ENCODE measurements at regions not wholly inside any gene's neighbourhood (a gene's known extent, or its start where the extent isn't known, plus 50 kb on each side); places are given as distances from the start of the nearest gene placed in this dataset.

DNA sequence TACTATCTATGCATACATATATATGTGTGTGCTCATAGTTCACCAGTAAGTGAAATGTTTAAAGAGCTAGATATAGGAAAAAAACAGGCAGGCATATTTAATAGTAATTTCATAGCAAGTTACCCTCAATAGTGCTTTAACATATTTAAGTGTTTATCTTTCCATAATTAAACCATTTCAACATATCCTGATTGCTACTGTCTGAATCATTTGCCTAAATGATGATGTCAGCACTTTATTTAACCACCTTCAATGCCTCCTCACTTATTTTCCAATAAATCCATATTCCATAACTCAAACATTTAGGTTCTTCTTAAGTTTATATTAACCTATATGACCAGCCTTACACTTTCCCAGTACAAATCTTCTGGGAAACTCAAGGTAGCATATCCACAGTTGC lies 601.1 kb downstream of the ARL4A start:
- DNase-seq, result no peak
- Histone ChIP-seq H3K79me2 (ENCODE audit: low read depth) (no peaks in the 10 kb centered on the region), H2AFZ (no peak overlapping the region), H3F3A (ENCODE audit: insufficient read depth, low read depth) (no peaks in the 10 kb centered on the region), H3K9me3 (ENCODE audit: insufficient read depth, low read depth) (no peaks in the 10 kb centered on the region), H3K9me2 (ENCODE audit: insufficient read depth) (no peaks in the 10 kb centered on the region; the same call in 1 of the 2 replicates), H3K27ac (no peak overlapping the region), H4K20me1 (ENCODE audit: insufficient read depth) (no peaks in the 10 kb centered on the region), H3K4me3 (no peak overlapping the region), H3K4me1 (replicated peaks; ENCODE audit: insufficient read depth) (no peaks in the 10 kb centered on the region), H3K36me3 (ENCODE audit: low read depth) (no peaks in the 10 kb centered on the region), H3K4me2 (no peak overlapping the region), H3K27me3 (ENCODE audit: insufficient read depth, low read depth) (no peaks in the 10 kb centered on the region)
- TF ChIP-seq, protein P1, sequence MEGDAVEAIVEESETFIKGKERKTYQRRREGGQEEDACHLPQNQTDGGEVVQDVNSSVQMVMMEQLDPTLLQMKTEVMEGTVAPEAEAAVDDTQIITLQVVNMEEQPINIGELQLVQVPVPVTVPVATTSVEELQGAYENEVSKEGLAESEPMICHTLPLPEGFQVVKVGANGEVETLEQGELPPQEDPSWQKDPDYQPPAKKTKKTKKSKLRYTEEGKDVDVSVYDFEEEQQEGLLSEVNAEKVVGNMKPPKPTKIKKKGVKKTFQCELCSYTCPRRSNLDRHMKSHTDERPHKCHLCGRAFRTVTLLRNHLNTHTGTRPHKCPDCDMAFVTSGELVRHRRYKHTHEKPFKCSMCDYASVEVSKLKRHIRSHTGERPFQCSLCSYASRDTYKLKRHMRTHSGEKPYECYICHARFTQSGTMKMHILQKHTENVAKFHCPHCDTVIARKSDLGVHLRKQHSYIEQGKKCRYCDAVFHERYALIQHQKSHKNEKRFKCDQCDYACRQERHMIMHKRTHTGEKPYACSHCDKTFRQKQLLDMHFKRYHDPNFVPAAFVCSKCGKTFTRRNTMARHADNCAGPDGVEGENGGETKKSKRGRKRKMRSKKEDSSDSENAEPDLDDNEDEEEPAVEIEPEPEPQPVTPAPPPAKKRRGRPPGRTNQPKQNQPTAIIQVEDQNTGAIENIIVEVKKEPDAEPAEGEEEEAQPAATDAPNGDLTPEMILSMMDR (conservative IDR thresholded peaks at IDR 0.05), result no peak
- no peak for TF ChIP-seq EZH2 (IDR thresholded peaks at IDR 0.05; ENCODE audit: low read depth)
- ChIA-PET POLR2A (ENCODE audit: unreplicated experiment) (no interaction called here), CTCF (no interaction called here)
- BruUV-seq (replicated peaks), result no TSS peak
- intact Hi-C loops (cut with micrococcal nuclease; ENCODE audit: unreplicated experiment), result no loop called here

DNA sequence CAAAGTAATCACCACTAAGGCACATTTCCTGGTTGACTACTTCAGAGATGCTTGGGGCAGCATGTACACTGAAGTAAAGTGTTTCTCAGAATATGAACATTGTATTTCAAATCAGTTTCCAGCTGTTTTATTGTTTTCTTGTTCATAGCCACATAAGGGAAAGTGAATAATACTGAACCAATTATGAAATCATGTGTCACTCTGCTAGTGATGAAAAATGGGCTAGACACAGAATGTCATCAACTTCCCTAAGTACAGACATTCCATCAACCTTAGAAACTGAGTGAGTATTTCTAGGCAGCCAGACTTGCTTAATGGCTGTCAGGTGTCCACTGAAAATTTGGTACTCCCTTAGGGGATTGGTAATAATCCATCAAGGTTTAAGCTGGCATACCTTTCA lies 603.5 kb downstream of the ARL4A start:
- Histone ChIP-seq H3K4me1 (replicated peaks; ENCODE audit: insufficient read depth) (no peaks in the 10 kb centered on the region), H3K4me2 (no peak overlapping the region), H3K9me2 (ENCODE audit: insufficient read depth) (no peaks in the 10 kb centered on the region; the same call in 1 of the 2 replicates), H3K27ac (no peak overlapping the region), H3K4me3 (no peak overlapping the region), H3K36me3 (ENCODE audit: low read depth) (no peaks in the 10 kb centered on the region), H2AFZ (no peak overlapping the region), H3K9me3 (ENCODE audit: insufficient read depth, low read depth) (no peaks in the 10 kb centered on the region), H3F3A (ENCODE audit: insufficient read depth, low read depth) (no peaks in the 10 kb centered on the region), H3K27me3 (ENCODE audit: insufficient read depth, low read depth) (no peaks in the 10 kb centered on the region), H3K79me2 (ENCODE audit: low read depth) (no peaks in the 10 kb centered on the region), H4K20me1 (ENCODE audit: insufficient read depth) (no peaks in the 10 kb centered on the region)
- TF ChIP-seq EZH2 (IDR thresholded peaks at IDR 0.05; ENCODE audit: low read depth), result no peak
- TF ChIP-seq, protein P1 (conservative IDR thresholded peaks at IDR 0.05), result no peak
- intact Hi-C loops (cut with micrococcal nuclease; ENCODE audit: unreplicated experiment), result no loop called here
- no TSS peak for BruUV-seq (replicated peaks)
- DNase-seq, result no peak
- POLR2A ChIA-PET (ENCODE audit: unreplicated experiment), result no interaction called here
- CTCF ChIA-PET, result no interaction called here

DNA sequence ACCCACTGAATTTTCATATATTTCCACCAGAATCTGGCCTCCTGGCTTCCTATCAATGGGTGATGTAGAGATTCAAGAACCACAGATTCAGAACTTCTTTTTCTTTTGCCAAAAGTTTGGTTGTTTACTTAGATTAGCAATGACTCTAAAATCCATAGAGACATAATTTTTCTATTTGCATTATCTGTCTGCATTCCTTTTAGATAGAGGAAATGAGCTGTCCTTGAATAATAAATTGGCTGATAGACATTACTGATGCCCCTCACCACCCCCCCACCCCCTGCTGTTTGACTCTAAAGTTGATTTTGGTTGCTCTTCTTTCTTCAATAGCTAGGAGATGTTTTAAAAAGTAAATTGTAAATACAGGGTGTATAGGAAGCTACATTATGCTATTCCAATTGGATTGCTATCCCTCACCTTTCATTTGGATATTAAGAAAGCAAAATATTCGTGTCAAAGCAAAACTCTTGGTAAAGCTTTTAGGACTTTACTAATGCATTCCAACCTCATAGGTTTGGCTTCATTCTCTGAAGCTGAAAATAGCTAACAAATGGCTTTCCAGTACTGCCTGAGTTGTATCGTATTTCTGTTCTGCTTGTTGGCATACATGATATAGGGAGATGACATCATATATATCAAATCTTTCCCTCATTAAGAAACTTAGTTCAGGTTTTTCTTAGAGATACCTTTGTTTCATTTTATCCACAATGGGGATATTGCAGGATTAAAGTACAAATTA lies 606.0 kb downstream of the ARL4A start:
- Histone ChIP-seq H3K79me2 (ENCODE audit: low read depth) (no peaks in the 10 kb centered on the region), H3K4me2 (no peak overlapping the region), H3K9me2 (ENCODE audit: insufficient read depth) (no peaks in the 10 kb centered on the region; the same call in 1 of the 2 replicates), H4K20me1 (ENCODE audit: insufficient read depth) (no peaks in the 10 kb centered on the region), H3K27ac (no peak overlapping the region), H3K4me3 (no peak overlapping the region), H2AFZ (no peak overlapping the region), H3K27me3 (ENCODE audit: insufficient read depth, low read depth) (no peaks in the 10 kb centered on the region), H3K9me3 (ENCODE audit: insufficient read depth, low read depth) (no peaks in the 10 kb centered on the region; the same call in 1 of the 2 replicates), H3K36me3 (ENCODE audit: low read depth) (no peaks in the 10 kb centered on the region), H3F3A (ENCODE audit: insufficient read depth, low read depth) (no peaks in the 10 kb centered on the region), H3K4me1 (replicated peaks; ENCODE audit: insufficient read depth) (no peaks in the 10 kb centered on the region)
- no TSS peak for BruUV-seq (replicated peaks)
- TF ChIP-seq, protein P1 (conservative IDR thresholded peaks at IDR 0.05), result no peak
- no peak for TF ChIP-seq EZH2 (IDR thresholded peaks at IDR 0.05; ENCODE audit: low read depth)
- CTCF ChIA-PET, result no interaction called here
- POLR2A ChIA-PET (ENCODE audit: unreplicated experiment), result no interaction called here
- no peak for DNase-seq
- intact Hi-C loops (cut with micrococcal nuclease; ENCODE audit: unreplicated experiment), result no loop called here

Measured in PC-9 (cell line).